Stomach (tissue), 4 donors: ENCODE measurements at regions not wholly inside any gene's neighbourhood (a gene's known extent, or its start where the extent isn't known, plus 50 kb on each side); places are given as distances from the start of the nearest gene placed in this dataset.
"Not testable (repeated sequence)": the region's sequence is repeated elsewhere in the genome, so short reads cannot be mapped to it uniquely, and the experiment has no call there.

Experiments
- CTCF ChIP-seq, 7 experiments: fragments of 450-650 bp in 4 of 7; fragments of 200-600 bp in 3 of 7; sonication (generic) in 3 of 7; IDR thresholded peaks; one replicate each; pipeline ENCODE4 v1.5.1; 2016 to 2019; ENCODE audit warnings: antibody characterized with exemption in 7 of 7, control low read depth in 2 of 7, mild to moderate bottlenecking in 1 of 7
- EP300 ChIP-seq: sonication (generic); formaldehyde crosslinking; IDR thresholded peaks from one replicate; pipeline ENCODE4 v1.6.1; 2017; ENCODE audit warnings: antibody characterized with exemption
- POLR2A ChIP-seq, 4 donors: fragments of 450-650 bp; IDR thresholded peaks; one replicate each; pipeline ENCODE4 v1.6.1; 2016; ENCODE audit warnings: antibody characterized with exemption in 4 of 4, control low read depth in 2 of 4, mild to moderate bottlenecking in 1 of 4, moderate library complexity in 1 of 4
- POLR2AphosphoS5 ChIP-seq, 3 donors: sonication (generic); formaldehyde crosslinking; IDR thresholded peaks; one replicate each; pipeline ENCODE4 v1.6.1; 2016; ENCODE audit warnings: antibody characterized with exemption in 3 of 3

DNA sequence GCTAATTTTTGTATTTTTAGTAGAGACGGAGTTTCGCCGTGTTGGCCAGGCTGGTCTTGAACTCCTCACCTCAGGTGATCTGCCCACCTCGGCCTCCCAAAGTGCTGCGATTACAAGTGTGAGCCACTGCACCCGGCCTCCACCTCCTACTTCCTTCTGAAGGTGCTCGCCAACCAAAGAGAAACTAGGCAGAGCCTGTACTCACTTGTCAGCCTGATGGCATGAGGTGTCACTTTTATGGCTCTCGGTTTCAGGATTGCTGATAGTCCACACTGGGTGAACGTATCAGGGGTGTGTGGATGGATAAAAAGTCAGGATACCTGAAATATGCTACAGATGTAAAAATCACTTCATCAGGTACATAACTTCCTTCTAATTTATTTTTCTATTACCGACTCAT lies 468.3 kb downstream of the DIRAS2 start:
- not testable (repeated sequence) for TF ChIP-seq CTCF (IDR thresholded peaks at IDR 0.05); POLR2AphosphoS5 (IDR thresholded peaks at IDR 0.05); POLR2A (IDR thresholded peaks at IDR 0.05); EP300
